ENCODE measurements at regions not wholly inside any gene's neighbourhood (a gene's known extent, or its start where the extent isn't known, plus 50 kb on each side); places are given as distances from the start of the nearest gene placed in this dataset.

GRCh38 chr4:52376132-52376704, 282.9 kb downstream of the USP46 start:
- TF ChIP-seq, protein P1, sequence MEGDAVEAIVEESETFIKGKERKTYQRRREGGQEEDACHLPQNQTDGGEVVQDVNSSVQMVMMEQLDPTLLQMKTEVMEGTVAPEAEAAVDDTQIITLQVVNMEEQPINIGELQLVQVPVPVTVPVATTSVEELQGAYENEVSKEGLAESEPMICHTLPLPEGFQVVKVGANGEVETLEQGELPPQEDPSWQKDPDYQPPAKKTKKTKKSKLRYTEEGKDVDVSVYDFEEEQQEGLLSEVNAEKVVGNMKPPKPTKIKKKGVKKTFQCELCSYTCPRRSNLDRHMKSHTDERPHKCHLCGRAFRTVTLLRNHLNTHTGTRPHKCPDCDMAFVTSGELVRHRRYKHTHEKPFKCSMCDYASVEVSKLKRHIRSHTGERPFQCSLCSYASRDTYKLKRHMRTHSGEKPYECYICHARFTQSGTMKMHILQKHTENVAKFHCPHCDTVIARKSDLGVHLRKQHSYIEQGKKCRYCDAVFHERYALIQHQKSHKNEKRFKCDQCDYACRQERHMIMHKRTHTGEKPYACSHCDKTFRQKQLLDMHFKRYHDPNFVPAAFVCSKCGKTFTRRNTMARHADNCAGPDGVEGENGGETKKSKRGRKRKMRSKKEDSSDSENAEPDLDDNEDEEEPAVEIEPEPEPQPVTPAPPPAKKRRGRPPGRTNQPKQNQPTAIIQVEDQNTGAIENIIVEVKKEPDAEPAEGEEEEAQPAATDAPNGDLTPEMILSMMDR (IDR thresholded peaks at IDR 0.05; ENCODE audit: poor library complexity, severe bottlenecking): peak; percentile 86
- TF ChIP-seq EP300 (conservative IDR thresholded peaks at IDR 0.05; ENCODE audit: poor library complexity, severe bottlenecking) (no peak), TAF1 (IDR thresholded peaks at IDR 0.05; ENCODE audit: low read depth) (no peak), POLR2AphosphoS5 (IDR thresholded peaks at IDR 0.05) (no peak), EZH2 (IDR thresholded peaks at IDR 0.05; ENCODE audit: borderline replicate concordance, insufficient read depth, low read length, poor library complexity, severe bottlenecking) (no peak)
- TF ChIP-seq, protein P2, sequence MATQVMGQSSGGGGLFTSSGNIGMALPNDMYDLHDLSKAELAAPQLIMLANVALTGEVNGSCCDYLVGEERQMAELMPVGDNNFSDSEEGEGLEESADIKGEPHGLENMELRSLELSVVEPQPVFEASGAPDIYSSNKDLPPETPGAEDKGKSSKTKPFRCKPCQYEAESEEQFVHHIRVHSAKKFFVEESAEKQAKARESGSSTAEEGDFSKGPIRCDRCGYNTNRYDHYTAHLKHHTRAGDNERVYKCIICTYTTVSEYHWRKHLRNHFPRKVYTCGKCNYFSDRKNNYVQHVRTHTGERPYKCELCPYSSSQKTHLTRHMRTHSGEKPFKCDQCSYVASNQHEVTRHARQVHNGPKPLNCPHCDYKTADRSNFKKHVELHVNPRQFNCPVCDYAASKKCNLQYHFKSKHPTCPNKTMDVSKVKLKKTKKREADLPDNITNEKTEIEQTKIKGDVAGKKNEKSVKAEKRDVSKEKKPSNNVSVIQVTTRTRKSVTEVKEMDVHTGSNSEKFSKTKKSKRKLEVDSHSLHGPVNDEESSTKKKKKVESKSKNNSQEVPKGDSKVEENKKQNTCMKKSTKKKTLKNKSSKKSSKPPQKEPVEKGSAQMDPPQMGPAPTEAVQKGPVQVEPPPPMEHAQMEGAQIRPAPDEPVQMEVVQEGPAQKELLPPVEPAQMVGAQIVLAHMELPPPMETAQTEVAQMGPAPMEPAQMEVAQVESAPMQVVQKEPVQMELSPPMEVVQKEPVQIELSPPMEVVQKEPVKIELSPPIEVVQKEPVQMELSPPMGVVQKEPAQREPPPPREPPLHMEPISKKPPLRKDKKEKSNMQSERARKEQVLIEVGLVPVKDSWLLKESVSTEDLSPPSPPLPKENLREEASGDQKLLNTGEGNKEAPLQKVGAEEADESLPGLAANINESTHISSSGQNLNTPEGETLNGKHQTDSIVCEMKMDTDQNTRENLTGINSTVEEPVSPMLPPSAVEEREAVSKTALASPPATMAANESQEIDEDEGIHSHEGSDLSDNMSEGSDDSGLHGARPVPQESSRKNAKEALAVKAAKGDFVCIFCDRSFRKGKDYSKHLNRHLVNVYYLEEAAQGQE (IDR thresholded peaks at IDR 0.05; ENCODE audit: borderline replicate concordance): no peak

Measured in neural cell (in vitro differentiated cells).